ENCODE measurements at regions not wholly inside any gene's neighbourhood (a gene's known extent, or its start where the extent isn't known, plus 50 kb on each side); places are given as distances from the start of the nearest gene placed in this dataset. TPM values are rescaled to one million over a fixed set of nuclear protein-coding genes. Genes with fewer than 3 reads are reported as not detected.

DNA sequence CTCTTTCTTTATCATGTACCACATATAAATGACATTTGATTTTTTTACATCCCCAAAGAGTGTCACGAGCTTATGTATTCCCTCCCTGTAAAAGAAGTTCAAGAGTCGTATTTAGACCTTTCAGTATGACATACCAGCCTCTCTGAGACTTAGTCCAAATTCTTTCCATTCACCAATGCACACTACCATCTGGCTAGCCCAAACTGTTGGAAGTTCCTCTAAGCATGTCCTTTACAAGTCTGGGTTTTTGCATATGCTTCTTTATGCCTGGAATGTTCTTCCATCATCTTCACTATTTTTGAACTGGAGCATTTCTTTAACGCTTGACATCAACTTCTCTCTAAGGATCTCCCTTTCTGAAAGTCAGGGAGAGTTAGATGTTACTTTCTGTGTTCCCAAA is 68.5 kb upstream of the RGS6 start:
- H3K79me1 ChIP-seq (ENCODE audit: low read depth in 1 of 2, low read length in 2 of 2): no peaks in the 10 kb centered on the region
- H4K20me1 ChIP-seq (ENCODE audit: insufficient read depth, low read length): no peaks in the 10 kb centered on the region
- no peak overlapping the region for H3K9ac ChIP-seq (ENCODE audit: low read depth, low read length)
- no peak overlapping the region for H2BK5ac ChIP-seq (ENCODE audit: low read depth, low read length, poor library complexity, severe bottlenecking)
- H3K4me3 ChIP-seq (ENCODE audit: insufficient read depth, low read depth, low read length): no peak overlapping the region
- H2AK5ac ChIP-seq (ENCODE audit: low read depth, low read length): no peak overlapping the region
- no peak overlapping the region for H2BK120ac ChIP-seq (ENCODE audit: low read depth, low read length)
- CTCF ChIA-PET: interaction anchor here (1.4 kb wide), 1 partner anchor 8 kb away, joined by 3 read pairs; no protein-coding TSS in a partner anchor
- H4K91ac ChIP-seq (ENCODE audit: insufficient read depth, low read depth, low read length): no peak overlapping the region
- H3K4ac ChIP-seq (ENCODE audit: low read depth, low read length): no peak overlapping the region
- H3K56ac ChIP-seq (ENCODE audit: extremely low read depth, insufficient read depth, low read length): no peak overlapping the region
- H2BK15ac ChIP-seq (ENCODE audit: low read depth, low read length): no peak overlapping the region
- no peaks in the 10 kb centered on the region for H3K9me3 ChIP-seq (ENCODE audit: control insufficient read depth, insufficient read depth, low read length)
- H4K8ac ChIP-seq (ENCODE audit: low read depth in 2 of 2, low read length in 2 of 2): no peak overlapping the region
- no peak overlapping the region for H3K23ac ChIP-seq (ENCODE audit: low read depth, low read length)
- no peak overlapping the region for H2BK20ac ChIP-seq (ENCODE audit: low read depth, low read length)
- in situ Hi-C loops (cut with MboI; ENCODE audit: low sequenced_read_pairs) (no loop called here), dilution Hi-C loops (cut with HindIII; ENCODE audit: low sequenced_read_pairs, unreplicated experiment) (no loop called here), intact Hi-C loops (cut with micrococcal nuclease) (no loop called here)
- POLR2A ChIA-PET (ENCODE audit: unreplicated experiment): no interaction called here
- BruUV-seq (replicated peaks): no TSS peak
- 60% methylated on average over 1 of the region's 3 CpGs; no CpG with 5 or more reads in 1 of the 2 experiments for WGBS, 2 experiments (ENCODE audit: extremely low coverage in 2 of 2, insufficient read length in 1 of 2)
- H4K5ac ChIP-seq (ENCODE audit: low read depth, low read length): no peak overlapping the region
- TF ChIP-seq NFE2L2 (IDR thresholded peaks at IDR 0.05; ENCODE audit: low read depth, low read length): no peak
- TF ChIP-seq, protein P1, sequence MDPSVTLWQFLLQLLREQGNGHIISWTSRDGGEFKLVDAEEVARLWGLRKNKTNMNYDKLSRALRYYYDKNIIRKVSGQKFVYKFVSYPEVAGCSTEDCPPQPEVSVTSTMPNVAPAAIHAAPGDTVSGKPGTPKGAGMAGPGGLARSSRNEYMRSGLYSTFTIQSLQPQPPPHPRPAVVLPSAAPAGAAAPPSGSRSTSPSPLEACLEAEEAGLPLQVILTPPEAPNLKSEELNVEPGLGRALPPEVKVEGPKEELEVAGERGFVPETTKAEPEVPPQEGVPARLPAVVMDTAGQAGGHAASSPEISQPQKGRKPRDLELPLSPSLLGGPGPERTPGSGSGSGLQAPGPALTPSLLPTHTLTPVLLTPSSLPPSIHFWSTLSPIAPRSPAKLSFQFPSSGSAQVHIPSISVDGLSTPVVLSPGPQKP (IDR thresholded peaks at IDR 0.05; ENCODE audit: borderline replicate concordance, low read depth, low read length): no peak
- no peak for TF ChIP-seq CHD1 (IDR thresholded peaks at IDR 0.05; ENCODE audit: low read depth, low read length)
- no peak for TF ChIP-seq CEBPB (IDR thresholded peaks at IDR 0.05; ENCODE audit: low read depth, low read length)
- TF ChIP-seq RAD21 (IDR thresholded peaks at IDR 0.05; ENCODE audit: low read length): no peak
- TF ChIP-seq BHLHE40 (IDR thresholded peaks at IDR 0.05; ENCODE audit: low read depth, low read length): no peak
- H3K18ac ChIP-seq (ENCODE audit: low read depth, low read length): no peak overlapping the region
- H3K9me1 ChIP-seq (ENCODE audit: insufficient read depth, low read length): no peaks in the 10 kb centered on the region
- no peak overlapping the region for H2AK9ac ChIP-seq (replicated peaks; ENCODE audit: low read depth, low read length, poor library complexity)
- H3K14ac ChIP-seq (replicated peaks; ENCODE audit: low read depth, low read length): no peak overlapping the region
- no peak overlapping the region for H3K27ac ChIP-seq (ENCODE audit: insufficient read depth, low read length)
- no peaks in the 10 kb centered on the region for H3K36me3 ChIP-seq (ENCODE audit: control insufficient read depth, insufficient read depth, low read length)
- H3K4me2 ChIP-seq (ENCODE audit: low read depth, low read length): no peak overlapping the region
- peaks cover 17% of the 10 kb centered on the region for H3K27me3 ChIP-seq (ENCODE audit: control insufficient read depth, insufficient read depth, low read length)
- ATAC-seq (ENCODE audit: low read depth) (no peak), DNase-seq (no peak)
- no peak overlapping the region for H2AFZ ChIP-seq (replicated peaks; ENCODE audit: low read length, poor library complexity)
- H3K4me1 ChIP-seq (ENCODE audit: control insufficient read depth, insufficient read depth, low read length): no peaks in the 10 kb centered on the region

Small RNA genes in the stretch of these regions (microRNA-seq; reads per million reads assigned to microRNA genes)
- gene RN7SL683P (ENCODE audit: insufficient read depth, insufficient read length): not detected
- not detected for gene SNORD56B (ENCODE audit: insufficient read depth, insufficient read length)

Small RNA genes in the stretch of these regions (small RNA-seq; reads per million reads assigned to genes)
- 0 to 0.04 (median 0) reads per million in 5 experiments for gene RN7SL683P
- gene SNORD56B: 0 reads per million in 5 experiments
